NCI-H2107 treated with DMSO at 0.1 percent for 48 hours (cell line): ENCODE measurements at regions not wholly inside any gene's neighbourhood (a gene's known extent, or its start where the extent isn't known, plus 50 kb on each side); places are given as distances from the start of the nearest gene placed in this dataset.

ENCODE experiments used
- DNase-seq: peaks from one replicate; lab custom pipeline; 2025; ENCODE audit not compliant: unreplicated experiment; lab: John Stamatoyannopoulos, UW

GRCh38 chr4:184879271-184879670 is 53.5 kb upstream of the ACSL1 start:
- DNase-seq = no peak

- no peak for DNase-seq
Measured at GRCh38 chr4:184882276-184882675, 56.5 kb upstream of the ACSL1 start.

GRCh38 chr4:184883024-184883423 is 57.3 kb upstream of the ACSL1 start:
- DNase-seq = no peak

- no peak for DNase-seq
Measured at GRCh38 chr4:184884883-184885282, 59.1 kb upstream of the ACSL1 start.

GRCh38 chr4:184885602-184886001 is 59.8 kb upstream of the ACSL1 start:
- no peak for DNase-seq

- no peak for DNase-seq
Measured at GRCh38 chr4:184887333-184887732, 61.6 kb upstream of the ACSL1 start.

GRCh38 chr4:184887947-184888346 is 62.2 kb upstream of the ACSL1 start:
- no peak for DNase-seq

GRCh38 chr4:184889666-184890335 is 64.0 kb upstream of the ACSL1 start:
- DNase-seq = no peak

GRCh38 chr4:184890499-184890898 is 64.7 kb upstream of the ACSL1 start:
- no peak for DNase-seq

- no peak for DNase-seq
Measured at GRCh38 chr4:184891816-184892397, 66.1 kb upstream of the ACSL1 start.

GRCh38 chr4:184892999-184893398 is 67.2 kb upstream of the ACSL1 start:
- no peak for DNase-seq

GRCh38 chr4:184893801-184894571 is 68.2 kb upstream of the ACSL1 start:
- no peak for DNase-seq

GRCh38 chr4:184895012-184895695 is 69.4 kb upstream of the ACSL1 start:
- DNase-seq = no peak

- no peak for DNase-seq
Measured at GRCh38 chr4:184896868-184897715, 71.3 kb upstream of the ACSL1 start.

- DNase-seq = no peak
Measured at GRCh38 chr4:184897895-184898294, 72.1 kb upstream of the ACSL1 start.

GRCh38 chr4:184898793-184899192 is 73.0 kb upstream of the ACSL1 start:
- DNase-seq = no peak

GRCh38 chr4:184899261-184900134 is 73.7 kb upstream of the ACSL1 start:
- DNase-seq = no peak

- no peak for DNase-seq
Measured at GRCh38 chr4:184900184-184900583, 74.4 kb upstream of the ACSL1 start.

GRCh38 chr4:184902550-184902949 is 76.8 kb upstream of the ACSL1 start:
- no peak for DNase-seq
